ENCODE measurements at regions not wholly inside any gene's neighbourhood (a gene's known extent, or its start where the extent isn't known, plus 50 kb on each side); places are given as distances from the start of the nearest gene placed in this dataset.

DNA sequence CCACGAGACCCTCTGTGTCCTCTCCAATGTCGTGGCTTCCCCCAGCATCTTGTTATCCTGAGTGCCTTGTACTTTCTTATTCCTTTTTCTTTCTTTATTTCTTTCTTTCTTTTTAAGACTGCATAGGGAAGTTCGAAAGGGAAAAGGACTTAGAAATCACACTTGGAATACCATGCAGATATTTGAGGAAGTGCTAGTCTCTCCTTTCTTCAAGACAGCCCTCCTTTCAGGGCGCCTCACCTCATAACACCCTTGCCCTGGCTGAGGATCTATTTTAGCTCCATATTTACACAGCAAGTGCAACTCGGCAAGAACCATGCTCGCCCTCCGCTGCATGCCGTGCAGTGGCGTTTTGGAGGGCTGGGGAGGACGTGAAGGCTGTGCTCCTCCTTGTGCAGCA is 232.3 kb upstream of the GLI3 start:
- H2BK5ac ChIP-seq (ENCODE audit: low read depth, low read length): 0 out of 2 replicates have a peak overlapping the region, but pooled peaks have one; percentile 9
- H4K8ac ChIP-seq (ENCODE audit: extremely low read depth, insufficient read depth, low read length): no peak overlapping the region
- no peak overlapping the region for H3K18ac ChIP-seq (ENCODE audit: extremely low read depth, low read length)
- H3K14ac ChIP-seq (ENCODE audit: insufficient read length): no peak overlapping the region
- H4K91ac ChIP-seq (replicated peaks; ENCODE audit: insufficient read length, low read length): no peak overlapping the region
- WGBS, 2 experiments (ENCODE audit: extremely low coverage in 1 of 2, insufficient coverage in 1 of 2, insufficient read length in 1 of 2, insufficient replicate concordance in 2 of 2, low coverage in 1 of 2, low lambda C conversion rate in 2 of 2, missing lambda C conversion rate in 1 of 2): 91% methylated on average over 8 of the region's 10 CpGs; no CpG with 5 or more reads in 1 of the 2 experiments
- CTCF ChIA-PET (ENCODE audit: partially characterized antibody): no interaction called here
- no peak overlapping the region for H4K5ac ChIP-seq (ENCODE audit: insufficient read length, low read depth, low read length)
- no peak for FAIRE-seq
- no peak overlapping the region for H3K4me2 ChIP-seq (ENCODE audit: insufficient read depth in 1 of 2, low read depth in 2 of 2, low read length in 2 of 2)
- H2AK5ac ChIP-seq (ENCODE audit: low read depth, low read length): no peak overlapping the region
- H4K20me1 ChIP-seq (replicated peaks in 1 of 2; ENCODE audit: control insufficient read depth in 1 of 2, insufficient read depth in 2 of 2, low read length in 2 of 2): no peaks in the 10 kb centered on the region
- H3K27me3 ChIP-seq (replicated peaks in 1 of 4; ENCODE audit: control insufficient read depth in 3 of 4, extremely low read depth in 1 of 4, insufficient read depth in 3 of 4, low read length in 3 of 4): no peaks in the 10 kb centered on the region
- H2BK12ac ChIP-seq (ENCODE audit: low read depth, low read length): no peak overlapping the region
- POLR2A ChIA-PET (ENCODE audit: partially characterized antibody): no interaction called here
- no peaks in the 10 kb centered on the region for H3K36me3 ChIP-seq (ENCODE audit: control insufficient read depth in 2 of 4, insufficient read depth in 4 of 4, low read length in 3 of 4)
- no peak overlapping the region for H2BK20ac ChIP-seq (ENCODE audit: low read length)
- no peak overlapping the region for H2AFZ ChIP-seq (ENCODE audit: low read length)
- DNase-seq (ENCODE audit: low read depth in 1 of 2, low spot score in 2 of 2): no peak
- H2BK15ac ChIP-seq (ENCODE audit: low read length): no peak overlapping the region
- H3K56ac ChIP-seq (replicated peaks; ENCODE audit: insufficient read length, low read depth, low read length): no peak overlapping the region
- no peaks in the 10 kb centered on the region for H3K9me3 ChIP-seq (ENCODE audit: insufficient read depth in 2 of 2, low read depth in 1 of 2, low read length in 1 of 2)
- H3K4ac ChIP-seq (replicated peaks; ENCODE audit: insufficient read length, low read depth, low read length): no peak overlapping the region
- H2BK120ac ChIP-seq (replicated peaks; ENCODE audit: low read depth, low read length): no peak overlapping the region
- no peak overlapping the region for H3K27ac ChIP-seq (ENCODE audit: low read depth, low read length)
- no peak overlapping the region for H3K23ac ChIP-seq (ENCODE audit: insufficient read length)
- H3K79me2 ChIP-seq (ENCODE audit: control insufficient read depth in 1 of 2, insufficient read depth in 2 of 2, low read length in 2 of 2): no peaks in the 10 kb centered on the region
- H3K79me1 ChIP-seq (ENCODE audit: low read depth, low read length): no peaks in the 10 kb centered on the region
- no peak overlapping the region for H3K9ac ChIP-seq (replicated peaks in 1 of 4; ENCODE audit: extremely low read depth in 1 of 4, low read depth in 3 of 4, low read length in 3 of 4)
- H3K4me1 ChIP-seq (replicated peaks in 1 of 4; ENCODE audit: control insufficient read depth in 3 of 4, insufficient read depth in 4 of 4, low read length in 3 of 4): no peaks in the 10 kb centered on the region
- no peak overlapping the region for H3K4me3 ChIP-seq (ENCODE audit: extremely low read depth in 1 of 4, insufficient read depth in 2 of 4, low read depth in 3 of 4, low read length in 4 of 4)
- H3K23me2 ChIP-seq (ENCODE audit: low read depth, low read length): no peaks in the 10 kb centered on the region
- no peak for TF ChIP-seq SP2 (IDR thresholded peaks at IDR 0.05; ENCODE audit: low read length)
- no peak for TF ChIP-seq EP300 (IDR thresholded peaks at IDR 0.05; ENCODE audit: borderline replicate concordance in 1 of 2, low read depth in 2 of 2, low read length in 2 of 2)
- no peak for TF ChIP-seq SUZ12 (IDR thresholded peaks at IDR 0.05; ENCODE audit: low read length)
- TF ChIP-seq, protein P1, sequence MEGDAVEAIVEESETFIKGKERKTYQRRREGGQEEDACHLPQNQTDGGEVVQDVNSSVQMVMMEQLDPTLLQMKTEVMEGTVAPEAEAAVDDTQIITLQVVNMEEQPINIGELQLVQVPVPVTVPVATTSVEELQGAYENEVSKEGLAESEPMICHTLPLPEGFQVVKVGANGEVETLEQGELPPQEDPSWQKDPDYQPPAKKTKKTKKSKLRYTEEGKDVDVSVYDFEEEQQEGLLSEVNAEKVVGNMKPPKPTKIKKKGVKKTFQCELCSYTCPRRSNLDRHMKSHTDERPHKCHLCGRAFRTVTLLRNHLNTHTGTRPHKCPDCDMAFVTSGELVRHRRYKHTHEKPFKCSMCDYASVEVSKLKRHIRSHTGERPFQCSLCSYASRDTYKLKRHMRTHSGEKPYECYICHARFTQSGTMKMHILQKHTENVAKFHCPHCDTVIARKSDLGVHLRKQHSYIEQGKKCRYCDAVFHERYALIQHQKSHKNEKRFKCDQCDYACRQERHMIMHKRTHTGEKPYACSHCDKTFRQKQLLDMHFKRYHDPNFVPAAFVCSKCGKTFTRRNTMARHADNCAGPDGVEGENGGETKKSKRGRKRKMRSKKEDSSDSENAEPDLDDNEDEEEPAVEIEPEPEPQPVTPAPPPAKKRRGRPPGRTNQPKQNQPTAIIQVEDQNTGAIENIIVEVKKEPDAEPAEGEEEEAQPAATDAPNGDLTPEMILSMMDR (IDR thresholded peaks at IDR 0.05; ENCODE audit: control extremely low read depth in 1 of 3, insufficient read depth in 1 of 3, low read depth in 1 of 3, low read length in 3 of 3): no peak
- TF ChIP-seq, protein P2, sequence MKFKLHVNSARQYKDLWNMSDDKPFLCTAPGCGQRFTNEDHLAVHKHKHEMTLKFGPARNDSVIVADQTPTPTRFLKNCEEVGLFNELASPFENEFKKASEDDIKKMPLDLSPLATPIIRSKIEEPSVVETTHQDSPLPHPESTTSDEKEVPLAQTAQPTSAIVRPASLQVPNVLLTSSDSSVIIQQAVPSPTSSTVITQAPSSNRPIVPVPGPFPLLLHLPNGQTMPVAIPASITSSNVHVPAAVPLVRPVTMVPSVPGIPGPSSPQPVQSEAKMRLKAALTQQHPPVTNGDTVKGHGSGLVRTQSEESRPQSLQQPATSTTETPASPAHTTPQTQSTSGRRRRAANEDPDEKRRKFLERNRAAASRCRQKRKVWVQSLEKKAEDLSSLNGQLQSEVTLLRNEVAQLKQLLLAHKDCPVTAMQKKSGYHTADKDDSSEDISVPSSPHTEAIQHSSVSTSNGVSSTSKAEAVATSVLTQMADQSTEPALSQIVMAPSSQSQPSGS (IDR thresholded peaks at IDR 0.05; ENCODE audit: low read length): no peak
- no peak for TF ChIP-seq RBBP5 (IDR thresholded peaks at IDR 0.05; ENCODE audit: borderline replicate concordance, low read depth, low read length)
- no peak for TF ChIP-seq RNF2 (IDR thresholded peaks at IDR 0.05; ENCODE audit: borderline replicate concordance, low read depth, low read length, missing control alignments, poor library complexity, severe bottlenecking)
- TF ChIP-seq HDAC6 (IDR thresholded peaks at IDR 0.05; ENCODE audit: low read depth, low read length): no peak
- TF ChIP-seq CBX5 (IDR thresholded peaks at IDR 0.05; ENCODE audit: low read depth, low read length): no peak
- no peak for TF ChIP-seq BRCA1 (IDR thresholded peaks at IDR 0.05; ENCODE audit: low read depth, low read length)

Measured in H1 (cell line).